T-cell (primary cell): ENCODE measurements at regions not wholly inside any gene's neighbourhood (a gene's known extent, or its start where the extent isn't known, plus 50 kb on each side); places are given as distances from the start of the nearest gene placed in this dataset.

Experiments used
- ATAC-seq, 4 experiments: fragments of 200-7000 bp in 3 of 4; fragments of 150-1000 bp in 1 of 4; cut with Tn5 transposase; replicated peaks in 1 of 4; 1 replicate in 3 of 4; 2 replicates in 1 of 4; pipeline ENCODE4 v1.10.0; 2021; ENCODE audit warnings: moderate library complexity in 3 of 4, mild to moderate bottlenecking in 2 of 4, moderate number of reproducible peaks in 1 of 4
- CTCF ChIA-PET, 2 donors: fragments of 300-600 bp; sonication (Branson Sonifier 250); formaldehyde crosslinking; loops; one replicate each; lab custom pipeline; 2022; ENCODE audit warnings: antibody characterized with exemption in 2 of 2; lab: Charles Lee
- POLR2A ChIA-PET, 2 donors: fragments of 300-600 bp; sonication (Branson Sonifier 250); formaldehyde crosslinking; loops; one replicate each; lab custom pipeline; 2022; ENCODE audit warnings: antibody characterized with exemption in 2 of 2; lab: Charles Lee
- DNase-seq, 35 experiments: peaks; one replicate each; pipeline versions ENCODE4 v3.0.0 to v3.0.0-alpha.2; 2013 to 2023
- H3K27ac ChIP-seq: one replicate; pipeline ENCODE4 v1.5.1; 2013; ENCODE audit warnings: low read length
- H3K27me3 ChIP-seq, 2 experiments: replicated peaks in 1 of 2; 1 replicate in 1 of 2; 2 replicates in 1 of 2; pipeline versions ENCODE4 v1.6.1 to v1.7.0; 2013; ENCODE audit warnings: low read length in 1 of 2, mixed read lengths in 1 of 2; ENCODE audit not compliant: control insufficient read depth in 2 of 2, insufficient read depth in 2 of 2; ENCODE audit errors: extremely low read depth in 1 of 2
- H3K36me3 ChIP-seq, 2 donors: 1 replicate in 1 of 2; 2 replicates in 1 of 2; pipeline versions ENCODE4 v1.6.1 to v1.7.0; 2013; ENCODE audit warnings: low read length in 1 of 2; ENCODE audit not compliant: control insufficient read depth in 2 of 2, insufficient read depth in 1 of 2; ENCODE audit errors: extremely low read depth in 1 of 2
- H3K4me1 ChIP-seq, 2 experiments: 1 replicate in 1 of 2; 2 replicates in 1 of 2; pipeline versions ENCODE4 v1.6.1 to v1.7.0; 2013; ENCODE audit warnings: low read length in 2 of 2, mixed read lengths in 1 of 2; ENCODE audit not compliant: insufficient read depth in 2 of 2, control insufficient read depth in 1 of 2; ENCODE audit errors: extremely low read depth in 1 of 2
- H3K4me3 ChIP-seq, 2 donors: 1 replicate in 1 of 2; 2 replicates in 1 of 2; pipeline versions ENCODE4 v1.5.1 to v1.7.0; 2013; ENCODE audit warnings: mild to moderate bottlenecking in 2 of 2, low read length in 1 of 2, moderate library complexity in 1 of 2; ENCODE audit not compliant: control insufficient read depth in 1 of 2; ENCODE audit errors: extremely low read depth in 1 of 2
- H3K9me3 ChIP-seq: 2 replicates; pipeline ENCODE4 v1.7.0; 2013
- H3K27ac Mint-ChIP-seq, 2 donors: one replicate each; pipeline ENCODE4 v1.8.0; 2020 to 2021; ENCODE audit warnings: mild to moderate bottlenecking in 2 of 2, mixed read lengths in 2 of 2
- H3K27me3 Mint-ChIP-seq, 2 donors: one replicate each; pipeline ENCODE4 v1.8.0; 2021 to 2022; ENCODE audit warnings: mixed read lengths in 2 of 2
- H3K36me3 Mint-ChIP-seq: one replicate; pipeline ENCODE4 v1.8.0; 2021; ENCODE audit warnings: mixed read lengths
- H3K4me1 Mint-ChIP-seq, 3 donors: one replicate each; pipeline ENCODE4 v1.8.0; 2020 to 2022; ENCODE audit warnings: mixed read lengths in 3 of 3, mild to moderate bottlenecking in 1 of 3
- H3K4me3 Mint-ChIP-seq, 3 donors: one replicate each; pipeline ENCODE4 v1.8.0; 2020 to 2022; ENCODE audit warnings: mild to moderate bottlenecking in 3 of 3, mixed read lengths in 3 of 3, moderate library complexity in 3 of 3
- H3K9me3 Mint-ChIP-seq, 3 donors: one replicate each; pipeline ENCODE4 v1.8.0; 2020 to 2022; ENCODE audit warnings: mixed read lengths in 3 of 3
- WGBS: methylation state at CpG from one replicate; pipeline ENCODE4 v1.1.5; 2013; ENCODE audit warnings: missing lambda C conversion rate; ENCODE audit not compliant: insufficient coverage; 5-methylcytosine and 5-hydroxymethylcytosine counted together

- POLR2A ChIA-PET, result no interaction called here
- WGBS, result 82% methylated on average over 8 of the region's 10 CpGs
- H3K9me3 Mint-ChIP-seq, result peaks cover 5 to 26% (median 12%) of the 10 kb centered on the region in 3 donors
- no peaks in the 10 kb centered on the region for H3K27me3 Mint-ChIP-seq
- no peak overlapping the region for H3K4me3 ChIP-seq
- H3K36me3 ChIP-seq, result no peaks in the 10 kb centered on the region
- CTCF ChIA-PET, result no interaction called here
- no peak overlapping the region for H3K4me3 Mint-ChIP-seq
- H3K4me1 ChIP-seq, result no peaks in the 10 kb centered on the region
- no peak overlapping the region for H3K27ac Mint-ChIP-seq
- H3K4me1 Mint-ChIP-seq, result no peaks in the 10 kb centered on the region
- DNase-seq (no peak), ATAC-seq (no peak)
- no peaks in the 10 kb centered on the region for H3K9me3 ChIP-seq
- no peaks in the 10 kb centered on the region for H3K36me3 Mint-ChIP-seq
- no peak overlapping the region for H3K27ac ChIP-seq
- H3K27me3 ChIP-seq, result no peaks in the 10 kb centered on the region
Measured at GRCh38 chr18:65017372-65017760, 733.4 kb upstream of the CDH7 start.

GRCh38 chr18:65016631-65017371 is 734.0 kb upstream of the CDH7 start:
- Mint-ChIP-seq H3K27me3 (no peaks in the 10 kb centered on the region), H3K36me3 (no peaks in the 10 kb centered on the region), H3K27ac (no peak overlapping the region), H3K9me3 (peaks cover 11 to 30% (median 12%) of the 10 kb centered on the region in 3 donors), H3K4me3 (no peak overlapping the region), H3K4me1 (no peaks in the 10 kb centered on the region)
- Histone ChIP-seq H3K9me3 (no peaks in the 10 kb centered on the region), H3K27ac (no peak overlapping the region), H3K27me3 (no peaks in the 10 kb centered on the region), H3K4me3 (no peak overlapping the region), H3K4me1 (no peaks in the 10 kb centered on the region), H3K36me3 (no peaks in the 10 kb centered on the region)
- ATAC-seq, result no peak
- ChIA-PET POLR2A (no interaction called here), CTCF (no interaction called here)
- WGBS, result 77% methylated on average over 12 of the region's 12 CpGs
- no peak for DNase-seq

GRCh38 chr18:64994370-64994769 is 756.4 kb upstream of the CDH7 start:
- H3K36me3 ChIP-seq, result no peaks in the 10 kb centered on the region
- H3K4me1 Mint-ChIP-seq, result no peaks in the 10 kb centered on the region
- H3K4me3 ChIP-seq, result no peak overlapping the region
- no peaks in the 10 kb centered on the region for H3K9me3 ChIP-seq
- CTCF ChIA-PET, result no interaction called here
- DNase-seq (no peak), ATAC-seq (no peak)
- H3K4me1 ChIP-seq, result no peaks in the 10 kb centered on the region
- peaks cover 2 to 9% (median 5%) of the 10 kb centered on the region in 3 donors for H3K9me3 Mint-ChIP-seq
- POLR2A ChIA-PET, result no interaction called here
- H3K27ac Mint-ChIP-seq, result no peak overlapping the region
- WGBS, result no CpG with 5 or more reads among the region's 1 CpG
- H3K4me3 Mint-ChIP-seq, result no peak overlapping the region
- H3K36me3 Mint-ChIP-seq, result no peaks in the 10 kb centered on the region
- no peak overlapping the region for H3K27ac ChIP-seq
- no peaks in the 10 kb centered on the region for H3K27me3 ChIP-seq
- H3K27me3 Mint-ChIP-seq, result no peaks in the 10 kb centered on the region

GRCh38 chr18:64993695-64994094 is 757.1 kb upstream of the CDH7 start:
- Histone ChIP-seq H3K4me3 (no peak overlapping the region), H3K9me3 (no peaks in the 10 kb centered on the region), H3K4me1 (no peaks in the 10 kb centered on the region), H3K36me3 (no peaks in the 10 kb centered on the region), H3K27ac (no peak overlapping the region), H3K27me3 (no peaks in the 10 kb centered on the region)
- H3K4me3 Mint-ChIP-seq, result no peak overlapping the region
- ChIA-PET POLR2A (no interaction called here), CTCF (no interaction called here)
- WGBS, result 72% methylated on average over 3 of the region's 3 CpGs
- H3K4me1 Mint-ChIP-seq, result no peaks in the 10 kb centered on the region
- H3K9me3 Mint-ChIP-seq, result peaks cover 6 to 11% (median 9%) of the 10 kb centered on the region in 3 donors
- H3K27ac Mint-ChIP-seq, result no peak overlapping the region
- ATAC-seq (no peak), DNase-seq (no peak)
- H3K36me3 Mint-ChIP-seq, result no peaks in the 10 kb centered on the region
- H3K27me3 Mint-ChIP-seq, result no peaks in the 10 kb centered on the region

GRCh38 chr18:64992654-64993053 is 758.2 kb upstream of the CDH7 start:
- ChIA-PET CTCF (no interaction called here), POLR2A (no interaction called here)
- Mint-ChIP-seq H3K4me3 (no peak overlapping the region), H3K27ac (no peak overlapping the region), H3K36me3 (no peaks in the 10 kb centered on the region), H3K9me3 (peaks cover 6 to 12% (median 7%) of the 10 kb centered on the region in 3 donors), H3K4me1 (no peaks in the 10 kb centered on the region), H3K27me3 (no peaks in the 10 kb centered on the region)
- Histone ChIP-seq H3K27ac (no peak overlapping the region), H3K9me3 (no peaks in the 10 kb centered on the region), H3K27me3 (no peaks in the 10 kb centered on the region), H3K36me3 (no peaks in the 10 kb centered on the region), H3K4me1 (no peaks in the 10 kb centered on the region), H3K4me3 (no peak overlapping the region)
- ATAC-seq, result no peak
- no peak for DNase-seq
- no CpG with 5 or more reads among the region's 1 CpG for whole genome bisulfite sequencing

- DNase-seq, result no peak
- no peaks in the 10 kb centered on the region for H3K27me3 Mint-ChIP-seq
- POLR2A ChIA-PET, result no interaction called here
- peaks cover 6 to 12% (median 7%) of the 10 kb centered on the region in 3 donors for H3K9me3 Mint-ChIP-seq
- no peak overlapping the region for H3K27ac Mint-ChIP-seq
- Histone ChIP-seq H3K27me3 (no peaks in the 10 kb centered on the region), H3K36me3 (no peaks in the 10 kb centered on the region), H3K27ac (no peak overlapping the region), H3K9me3 (no peaks in the 10 kb centered on the region), H3K4me1 (no peaks in the 10 kb centered on the region), H3K4me3 (no peak overlapping the region)
- no peak overlapping the region for H3K4me3 Mint-ChIP-seq
- no CpG with 5 or more reads among the region's 5 CpGs for WGBS
- no peaks in the 10 kb centered on the region for H3K36me3 Mint-ChIP-seq
- no peaks in the 10 kb centered on the region for H3K4me1 Mint-ChIP-seq
- CTCF ChIA-PET, result no interaction called here
- no peak for ATAC-seq
Measured at GRCh38 chr18:64991102-64991501, 759.7 kb upstream of the CDH7 start.
